ENCODE measurements at regions not wholly inside any gene's neighbourhood (a gene's known extent, or its start where the extent isn't known, plus 50 kb on each side); places are given as distances from the start of the nearest gene placed in this dataset.

- TF ChIP-seq CTCF (IDR thresholded peaks at IDR 0.05; ENCODE audit: low read depth, low read length): no peak
- no peak overlapping the region for H3K4me3 ChIP-seq (replicated peaks in 1 of 2; ENCODE audit: low read depth in 2 of 2, low read length in 2 of 2)
- DNase-seq (ENCODE audit: low read depth in 2 of 2): no peak
Observed at GRCh38 chr2:175476948-175477347, 295.4 kb upstream of the ATP5MC3 start.

- no peak for DNase-seq (ENCODE audit: low read depth in 2 of 2)
- TF ChIP-seq CTCF (IDR thresholded peaks at IDR 0.05; ENCODE audit: low read depth, low read length): no peak
- no peak overlapping the region for H3K4me3 ChIP-seq (replicated peaks in 1 of 2; ENCODE audit: low read depth in 2 of 2, low read length in 2 of 2)
Observed at GRCh38 chr2:175476374-175476773, 294.9 kb upstream of the ATP5MC3 start.

GRCh38 chr2:175475130-175475529, 293.6 kb upstream of the ATP5MC3 start:
- H3K4me3 ChIP-seq (replicated peaks in 1 of 2; ENCODE audit: low read depth in 2 of 2, low read length in 2 of 2): no peak overlapping the region
- no peak for DNase-seq (ENCODE audit: low read depth in 2 of 2)
- no peak for TF ChIP-seq CTCF (IDR thresholded peaks at IDR 0.05; ENCODE audit: low read depth, low read length)

GRCh38 chr2:175468431-175469098, 287.1 kb upstream of the ATP5MC3 start:
- no peak for DNase-seq (ENCODE audit: low read depth in 2 of 2)
- no peak overlapping the region for H3K4me3 ChIP-seq (replicated peaks in 1 of 2; ENCODE audit: low read depth in 2 of 2, low read length in 2 of 2)
- no peak for TF ChIP-seq CTCF (IDR thresholded peaks at IDR 0.05; ENCODE audit: low read depth, low read length)

- no peak for TF ChIP-seq CTCF (IDR thresholded peaks at IDR 0.05; ENCODE audit: low read depth, low read length)
- no peak overlapping the region for H3K4me3 ChIP-seq (replicated peaks in 1 of 2; ENCODE audit: low read depth in 2 of 2, low read length in 2 of 2)
- no peak for DNase-seq (ENCODE audit: low read depth in 2 of 2)
Observed at GRCh38 chr2:175465101-175465500, 283.6 kb upstream of the ATP5MC3 start.

- H3K4me3 ChIP-seq (replicated peaks in 1 of 2; ENCODE audit: low read depth in 2 of 2, low read length in 2 of 2): no peak overlapping the region
- no peak for TF ChIP-seq CTCF (IDR thresholded peaks at IDR 0.05; ENCODE audit: low read depth, low read length)
- DNase-seq (ENCODE audit: low read depth in 2 of 2): no peak
Observed at GRCh38 chr2:175464311-175464670, 282.8 kb upstream of the ATP5MC3 start.

Measured in cardiac fibroblast (primary cell).